Sigmoid colon (tissue), 6 donors: ENCODE measurements at regions not wholly inside any gene's neighbourhood (a gene's known extent, or its start where the extent isn't known, plus 50 kb on each side); places are given as distances from the start of the nearest gene placed in this dataset.

ENCODE experiments used
- DNase-seq: peaks from one replicate; pipeline ENCODE4 v3.0.0-alpha.2; 2019
- H3K27ac ChIP-seq, 4 donors: fragments of 200-600 bp; sonication (generic); one replicate each; pipeline ENCODE4 v1.5.1; 2016 to 2019; ENCODE audit warnings: mild to moderate bottlenecking in 1 of 4
- H3K27me3 ChIP-seq, 3 donors: fragments of 200-600 bp; sonication (generic); one replicate each; pipeline ENCODE4 v1.5.1; 2019; ENCODE audit warnings: mild to moderate bottlenecking in 1 of 3
- H3K36me3 ChIP-seq, 4 donors: fragments of 200-600 bp; sonication (generic); one replicate each; pipeline ENCODE4 v1.5.1; 2016 to 2019
- H3K4me1 ChIP-seq, 4 donors: fragments of 200-600 bp; sonication (generic); one replicate each; pipeline ENCODE4 v1.5.1; 2017 to 2019
- H3K4me3 ChIP-seq, 4 donors: fragments of 200-600 bp; sonication (generic); one replicate each; pipeline ENCODE4 v1.5.1; 2017 to 2019; ENCODE audit warnings: mild to moderate bottlenecking in 2 of 4, moderate library complexity in 1 of 4
- H3K9me3 ChIP-seq, 4 donors: fragments of 200-600 bp in 3 of 4; sonication (generic) in 3 of 4; one replicate each; pipeline versions ENCODE4 v1.5.1 to v1.6.1; 2013 to 2019
- EP300 ChIP-seq, 4 donors: sonication (generic); formaldehyde crosslinking; IDR thresholded peaks; one replicate each; pipeline ENCODE4 v1.6.1; 2017; ENCODE audit warnings: antibody characterized with exemption in 4 of 4
- POLR2A ChIP-seq, 2 donors: fragments of 450-650 bp; IDR thresholded peaks; one replicate each; pipeline ENCODE4 v1.6.1; 2016; ENCODE audit warnings: antibody characterized with exemption in 2 of 2, mild to moderate bottlenecking in 2 of 2, moderate library complexity in 2 of 2
- POLR2AphosphoS5 ChIP-seq, 4 donors: sonication (generic); formaldehyde crosslinking; IDR thresholded peaks; one replicate each; pipeline ENCODE4 v1.6.1; 2017; ENCODE audit warnings: antibody characterized with exemption in 4 of 4
- WGBS, 2 donors: extraction: QIAGEN DNeasy Blood & Tissue Kit; methylation state at CpG; one replicate each; pipeline ENCODE4 v1.1.7; 2013; 5-methylcytosine and 5-hydroxymethylcytosine counted together
- intact Hi-C: fragments of 100-400 bp; cut with DNase I; formaldehyde crosslinking; loops from one replicate; pipeline ENCODE4 v1.15.1; 2023
- TF ChIP-seq, protein P1 (sequence below), 4 experiments: fragments of 450-650 bp in 3 of 4; fragments of 200-600 bp in 1 of 4; IDR thresholded peaks; one replicate each; pipeline ENCODE4 v1.5.1; 2016 to 2019; ENCODE audit warnings: antibody characterized with exemption in 4 of 4, mild to moderate bottlenecking in 3 of 4, moderate library complexity in 2 of 4
- donor health status: healthy with polysubstance abuse.
- donor health status: healthy.

- TF ChIP-seq, protein P1, sequence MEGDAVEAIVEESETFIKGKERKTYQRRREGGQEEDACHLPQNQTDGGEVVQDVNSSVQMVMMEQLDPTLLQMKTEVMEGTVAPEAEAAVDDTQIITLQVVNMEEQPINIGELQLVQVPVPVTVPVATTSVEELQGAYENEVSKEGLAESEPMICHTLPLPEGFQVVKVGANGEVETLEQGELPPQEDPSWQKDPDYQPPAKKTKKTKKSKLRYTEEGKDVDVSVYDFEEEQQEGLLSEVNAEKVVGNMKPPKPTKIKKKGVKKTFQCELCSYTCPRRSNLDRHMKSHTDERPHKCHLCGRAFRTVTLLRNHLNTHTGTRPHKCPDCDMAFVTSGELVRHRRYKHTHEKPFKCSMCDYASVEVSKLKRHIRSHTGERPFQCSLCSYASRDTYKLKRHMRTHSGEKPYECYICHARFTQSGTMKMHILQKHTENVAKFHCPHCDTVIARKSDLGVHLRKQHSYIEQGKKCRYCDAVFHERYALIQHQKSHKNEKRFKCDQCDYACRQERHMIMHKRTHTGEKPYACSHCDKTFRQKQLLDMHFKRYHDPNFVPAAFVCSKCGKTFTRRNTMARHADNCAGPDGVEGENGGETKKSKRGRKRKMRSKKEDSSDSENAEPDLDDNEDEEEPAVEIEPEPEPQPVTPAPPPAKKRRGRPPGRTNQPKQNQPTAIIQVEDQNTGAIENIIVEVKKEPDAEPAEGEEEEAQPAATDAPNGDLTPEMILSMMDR (IDR thresholded peaks at IDR 0.05) = no peak
- no peak for TF ChIP-seq POLR2A (IDR thresholded peaks at IDR 0.05)
- TF ChIP-seq POLR2AphosphoS5 (IDR thresholded peaks at IDR 0.05) = no peak
- TF ChIP-seq EP300 (IDR thresholded peaks at IDR 0.05) = no peak
- Histone ChIP-seq H3K9me3 (no peaks in the 10 kb centered on the region), H3K4me1 (no peaks in the 10 kb centered on the region), H3K4me3 (no peak overlapping the region), H3K27ac (no peak overlapping the region), H3K36me3 (no peaks in the 10 kb centered on the region), H3K27me3 (peaks cover 0 to 5% (median 0%) of the 10 kb centered on the region in 3 donors)
- WGBS, 2 donors = 81% methylated on average over 9 of the region's 9 CpGs
- no peak for DNase-seq
- intact Hi-C loops = no loop called here
These were observed 502.3 kb downstream of the TCERG1L start for GRCh38 chr10:130809181-130809580.

DNA sequence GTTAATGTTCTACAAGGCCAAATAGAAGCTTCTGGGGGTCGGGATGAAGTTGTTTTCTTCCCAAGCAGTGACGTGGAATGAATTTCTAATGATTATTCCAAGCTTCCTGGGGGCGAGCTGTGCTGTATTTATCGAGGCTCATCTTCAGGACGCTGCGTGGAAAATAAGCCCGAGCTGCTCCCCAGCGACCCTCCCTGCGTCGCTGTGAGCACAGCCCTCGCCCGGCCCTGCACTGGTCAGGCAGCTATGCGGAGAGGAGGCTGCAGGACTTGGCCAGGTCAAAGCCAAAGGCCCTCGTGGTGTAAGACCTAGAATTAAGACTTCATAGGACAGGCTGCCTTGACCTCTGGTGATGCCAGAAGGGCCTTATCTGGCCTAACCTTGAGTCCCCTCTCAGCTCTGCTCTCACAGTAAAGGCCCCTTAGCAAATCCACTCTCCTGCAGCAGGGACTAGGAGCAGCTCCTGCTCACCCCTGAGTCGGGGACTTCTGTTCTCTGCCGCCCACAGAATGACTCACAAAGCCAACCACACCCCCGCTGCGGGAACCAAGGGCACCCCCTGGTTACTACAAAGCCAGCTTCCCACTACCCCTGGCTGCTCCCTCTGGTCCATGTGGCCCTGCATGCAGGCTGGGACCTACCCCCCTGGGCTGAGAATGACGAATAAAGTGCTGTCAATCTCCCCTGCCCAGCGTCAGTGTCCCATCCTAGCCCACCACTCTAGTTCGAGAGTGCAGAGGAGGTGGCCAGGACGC, 501.6 kb downstream of the TCERG1L start:
- H3K4me1 ChIP-seq = no peaks in the 10 kb centered on the region
- intact Hi-C loops = no loop called here
- H3K4me3 ChIP-seq = no peak overlapping the region
- no peak for DNase-seq
- H3K9me3 ChIP-seq = no peaks in the 10 kb centered on the region
- TF ChIP-seq EP300 (IDR thresholded peaks at IDR 0.05) (no peak), POLR2AphosphoS5 (IDR thresholded peaks at IDR 0.05) (no peak), POLR2A (IDR thresholded peaks at IDR 0.05) (no peak)
- TF ChIP-seq, protein P1 (IDR thresholded peaks at IDR 0.05) = no peak
- WGBS, 2 donors = 73 to 74% methylated on average over 22 of the region's 22 CpGs
- H3K27ac ChIP-seq = no peak overlapping the region
- H3K36me3 ChIP-seq = no peaks in the 10 kb centered on the region
- H3K27me3 ChIP-seq = peaks cover 0 to 5% (median 0%) of the 10 kb centered on the region in 3 donors

GRCh38 chr10:130810856-130811255, 500.7 kb downstream of the TCERG1L start:
- H3K36me3 ChIP-seq = no peaks in the 10 kb centered on the region
- H3K27ac ChIP-seq = no peak overlapping the region
- H3K4me3 ChIP-seq = no peak overlapping the region
- TF ChIP-seq, protein P1 (IDR thresholded peaks at IDR 0.05) = no peak
- TF ChIP-seq POLR2A (IDR thresholded peaks at IDR 0.05) (no peak), POLR2AphosphoS5 (IDR thresholded peaks at IDR 0.05) (no peak), EP300 (IDR thresholded peaks at IDR 0.05) (no peak)
- DNase-seq = no peak
- intact Hi-C loops = no loop called here
- H3K27me3 ChIP-seq = peaks cover 0 to 5% (median 0%) of the 10 kb centered on the region in 3 donors
- WGBS, 2 donors = 87 to 89% methylated on average over 14 of the region's 14 CpGs
- no peaks in the 10 kb centered on the region for H3K4me1 ChIP-seq
- H3K9me3 ChIP-seq = no peaks in the 10 kb centered on the region

DNA sequence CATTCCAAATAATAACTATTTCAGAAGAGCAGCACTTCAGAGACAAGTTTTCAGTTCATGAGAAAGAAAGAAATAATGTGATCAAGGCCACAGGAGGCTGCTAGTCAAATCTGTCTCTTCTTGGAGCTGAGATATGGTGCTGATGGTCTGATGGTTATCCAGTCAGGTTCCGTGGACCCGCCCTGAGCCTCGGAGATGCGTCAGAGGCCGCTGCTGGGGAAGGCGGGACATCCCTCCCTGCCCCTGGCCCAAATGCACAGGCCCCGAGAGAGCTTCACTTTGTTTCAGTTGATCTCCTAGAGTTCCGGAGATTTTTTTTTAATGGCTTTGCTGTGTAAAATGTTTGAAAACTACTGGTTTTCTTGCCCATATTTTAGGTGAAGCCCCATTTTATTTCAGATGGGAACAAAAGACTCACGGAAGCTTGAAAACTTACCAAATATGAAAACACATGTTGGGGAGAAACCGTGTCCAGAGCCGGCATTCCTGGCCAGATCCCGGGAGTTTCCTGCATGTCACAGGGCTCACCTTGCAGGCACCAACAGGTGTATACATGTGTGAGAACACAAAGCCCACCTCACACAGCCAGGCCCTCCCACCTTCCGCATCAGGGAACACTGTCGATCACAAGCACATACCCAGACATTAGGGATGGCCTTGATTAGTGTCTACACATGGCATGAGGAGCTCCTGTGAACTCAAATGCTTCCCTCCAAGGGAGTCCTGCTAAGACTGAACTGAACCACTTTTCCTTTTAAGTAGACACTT, 499.0 kb downstream of the TCERG1L start:
- WGBS, 2 donors = 89% methylated on average over 14 of the region's 14 CpGs
- no peaks in the 10 kb centered on the region for H3K9me3 ChIP-seq
- no peaks in the 10 kb centered on the region for H3K4me1 ChIP-seq
- no peaks in the 10 kb centered on the region for H3K36me3 ChIP-seq
- TF ChIP-seq, protein P1 (IDR thresholded peaks at IDR 0.05) = no peak
- TF ChIP-seq POLR2A (IDR thresholded peaks at IDR 0.05) (no peak), EP300 (IDR thresholded peaks at IDR 0.05) (no peak), POLR2AphosphoS5 (IDR thresholded peaks at IDR 0.05) (no peak)
- H3K27me3 ChIP-seq = peaks cover 0 to 5% (median 0%) of the 10 kb centered on the region in 3 donors
- no peak overlapping the region for H3K27ac ChIP-seq
- no peak for DNase-seq
- H3K4me3 ChIP-seq = no peak overlapping the region
- intact Hi-C loops = no loop called here
